ENCODE measurements at regions not wholly inside any gene's neighbourhood (a gene's known extent, or its start where the extent isn't known, plus 50 kb on each side); places are given as distances from the start of the nearest gene placed in this dataset.

DNA sequence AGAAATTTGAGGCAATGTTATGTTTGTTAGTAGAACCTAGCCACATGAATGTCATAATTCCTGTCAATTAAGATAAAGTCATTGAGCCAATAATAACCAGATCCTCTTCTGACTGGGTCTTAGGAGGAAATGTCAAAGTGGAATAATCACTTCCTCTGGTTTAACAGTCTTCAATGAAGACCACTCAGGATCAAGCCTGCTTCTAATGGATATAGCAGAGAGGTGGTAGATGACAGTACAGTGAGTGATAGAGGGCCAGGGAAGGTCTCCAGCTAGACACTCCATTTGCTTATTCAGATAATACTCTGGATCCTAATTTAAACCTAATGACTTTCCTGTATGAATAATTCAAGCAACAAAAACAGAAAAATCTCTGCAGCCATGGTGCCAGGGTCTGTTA, 474.2 kb downstream of the DNAH5 start:
- H3K36me3 Mint-ChIP-seq (ENCODE audit: low read depth), result peaks cover 1% of the 10 kb centered on the region; the same call in 1 of the 3 replicates
- no peak overlapping the region for H3K27ac ChIP-seq (ENCODE audit: low read depth)
- no peaks in the 10 kb centered on the region for H3K27me3 Mint-ChIP-seq (ENCODE audit: insufficient read depth, low read depth, poor library complexity)
- H3K9me2 ChIP-seq (ENCODE audit: insufficient read depth), result peaks cover 10% of the 10 kb centered on the region
- ATAC-seq (no peak), DNase-seq (ENCODE audit: low spot score) (no peak)
- no peaks in the 10 kb centered on the region for H3K79me2 ChIP-seq (replicated peaks; ENCODE audit: insufficient read depth)
- peaks cover 1% of the 10 kb centered on the region; the same call in 2 of the 3 replicates for H3K9me3 Mint-ChIP-seq
- H3K4me2 ChIP-seq, result no peak overlapping the region
- no peaks in the 10 kb centered on the region for H3K36me3 ChIP-seq (ENCODE audit: insufficient read depth)
- no peaks in the 10 kb centered on the region for H3F3A ChIP-seq (replicated peaks; ENCODE audit: low read depth)
- no peak overlapping the region for H3K4me3 ChIP-seq
- H2AFZ ChIP-seq, result no peak overlapping the region
- no peaks in the 10 kb centered on the region for H3K27me3 ChIP-seq (ENCODE audit: insufficient read depth)
- H4K20me1 ChIP-seq (replicated peaks; ENCODE audit: insufficient read depth), result no peaks in the 10 kb centered on the region
- TF ChIP-seq EZH2phosphoT487 (IDR thresholded peaks at IDR 0.05; ENCODE audit: unreplicated experiment) (no peak), STAT1 (IDR thresholded peaks at IDR 0.05; ENCODE audit: unreplicated experiment) (no peak), POLR2AphosphoS5 (IDR thresholded peaks at IDR 0.05; ENCODE audit: low read depth) (no peak), EZH2 (IDR thresholded peaks at IDR 0.05; ENCODE audit: low read depth, unreplicated experiment) (no peak)
- TF ChIP-seq, protein P1, sequence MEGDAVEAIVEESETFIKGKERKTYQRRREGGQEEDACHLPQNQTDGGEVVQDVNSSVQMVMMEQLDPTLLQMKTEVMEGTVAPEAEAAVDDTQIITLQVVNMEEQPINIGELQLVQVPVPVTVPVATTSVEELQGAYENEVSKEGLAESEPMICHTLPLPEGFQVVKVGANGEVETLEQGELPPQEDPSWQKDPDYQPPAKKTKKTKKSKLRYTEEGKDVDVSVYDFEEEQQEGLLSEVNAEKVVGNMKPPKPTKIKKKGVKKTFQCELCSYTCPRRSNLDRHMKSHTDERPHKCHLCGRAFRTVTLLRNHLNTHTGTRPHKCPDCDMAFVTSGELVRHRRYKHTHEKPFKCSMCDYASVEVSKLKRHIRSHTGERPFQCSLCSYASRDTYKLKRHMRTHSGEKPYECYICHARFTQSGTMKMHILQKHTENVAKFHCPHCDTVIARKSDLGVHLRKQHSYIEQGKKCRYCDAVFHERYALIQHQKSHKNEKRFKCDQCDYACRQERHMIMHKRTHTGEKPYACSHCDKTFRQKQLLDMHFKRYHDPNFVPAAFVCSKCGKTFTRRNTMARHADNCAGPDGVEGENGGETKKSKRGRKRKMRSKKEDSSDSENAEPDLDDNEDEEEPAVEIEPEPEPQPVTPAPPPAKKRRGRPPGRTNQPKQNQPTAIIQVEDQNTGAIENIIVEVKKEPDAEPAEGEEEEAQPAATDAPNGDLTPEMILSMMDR (conservative IDR thresholded peaks at IDR 0.05; ENCODE audit: low read depth in 2 of 2), result no peak
- TF ChIP-seq, protein P2, sequence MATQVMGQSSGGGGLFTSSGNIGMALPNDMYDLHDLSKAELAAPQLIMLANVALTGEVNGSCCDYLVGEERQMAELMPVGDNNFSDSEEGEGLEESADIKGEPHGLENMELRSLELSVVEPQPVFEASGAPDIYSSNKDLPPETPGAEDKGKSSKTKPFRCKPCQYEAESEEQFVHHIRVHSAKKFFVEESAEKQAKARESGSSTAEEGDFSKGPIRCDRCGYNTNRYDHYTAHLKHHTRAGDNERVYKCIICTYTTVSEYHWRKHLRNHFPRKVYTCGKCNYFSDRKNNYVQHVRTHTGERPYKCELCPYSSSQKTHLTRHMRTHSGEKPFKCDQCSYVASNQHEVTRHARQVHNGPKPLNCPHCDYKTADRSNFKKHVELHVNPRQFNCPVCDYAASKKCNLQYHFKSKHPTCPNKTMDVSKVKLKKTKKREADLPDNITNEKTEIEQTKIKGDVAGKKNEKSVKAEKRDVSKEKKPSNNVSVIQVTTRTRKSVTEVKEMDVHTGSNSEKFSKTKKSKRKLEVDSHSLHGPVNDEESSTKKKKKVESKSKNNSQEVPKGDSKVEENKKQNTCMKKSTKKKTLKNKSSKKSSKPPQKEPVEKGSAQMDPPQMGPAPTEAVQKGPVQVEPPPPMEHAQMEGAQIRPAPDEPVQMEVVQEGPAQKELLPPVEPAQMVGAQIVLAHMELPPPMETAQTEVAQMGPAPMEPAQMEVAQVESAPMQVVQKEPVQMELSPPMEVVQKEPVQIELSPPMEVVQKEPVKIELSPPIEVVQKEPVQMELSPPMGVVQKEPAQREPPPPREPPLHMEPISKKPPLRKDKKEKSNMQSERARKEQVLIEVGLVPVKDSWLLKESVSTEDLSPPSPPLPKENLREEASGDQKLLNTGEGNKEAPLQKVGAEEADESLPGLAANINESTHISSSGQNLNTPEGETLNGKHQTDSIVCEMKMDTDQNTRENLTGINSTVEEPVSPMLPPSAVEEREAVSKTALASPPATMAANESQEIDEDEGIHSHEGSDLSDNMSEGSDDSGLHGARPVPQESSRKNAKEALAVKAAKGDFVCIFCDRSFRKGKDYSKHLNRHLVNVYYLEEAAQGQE (IDR thresholded peaks at IDR 0.05; ENCODE audit: unreplicated experiment), result no peak
- TF ChIP-seq, protein P3, sequence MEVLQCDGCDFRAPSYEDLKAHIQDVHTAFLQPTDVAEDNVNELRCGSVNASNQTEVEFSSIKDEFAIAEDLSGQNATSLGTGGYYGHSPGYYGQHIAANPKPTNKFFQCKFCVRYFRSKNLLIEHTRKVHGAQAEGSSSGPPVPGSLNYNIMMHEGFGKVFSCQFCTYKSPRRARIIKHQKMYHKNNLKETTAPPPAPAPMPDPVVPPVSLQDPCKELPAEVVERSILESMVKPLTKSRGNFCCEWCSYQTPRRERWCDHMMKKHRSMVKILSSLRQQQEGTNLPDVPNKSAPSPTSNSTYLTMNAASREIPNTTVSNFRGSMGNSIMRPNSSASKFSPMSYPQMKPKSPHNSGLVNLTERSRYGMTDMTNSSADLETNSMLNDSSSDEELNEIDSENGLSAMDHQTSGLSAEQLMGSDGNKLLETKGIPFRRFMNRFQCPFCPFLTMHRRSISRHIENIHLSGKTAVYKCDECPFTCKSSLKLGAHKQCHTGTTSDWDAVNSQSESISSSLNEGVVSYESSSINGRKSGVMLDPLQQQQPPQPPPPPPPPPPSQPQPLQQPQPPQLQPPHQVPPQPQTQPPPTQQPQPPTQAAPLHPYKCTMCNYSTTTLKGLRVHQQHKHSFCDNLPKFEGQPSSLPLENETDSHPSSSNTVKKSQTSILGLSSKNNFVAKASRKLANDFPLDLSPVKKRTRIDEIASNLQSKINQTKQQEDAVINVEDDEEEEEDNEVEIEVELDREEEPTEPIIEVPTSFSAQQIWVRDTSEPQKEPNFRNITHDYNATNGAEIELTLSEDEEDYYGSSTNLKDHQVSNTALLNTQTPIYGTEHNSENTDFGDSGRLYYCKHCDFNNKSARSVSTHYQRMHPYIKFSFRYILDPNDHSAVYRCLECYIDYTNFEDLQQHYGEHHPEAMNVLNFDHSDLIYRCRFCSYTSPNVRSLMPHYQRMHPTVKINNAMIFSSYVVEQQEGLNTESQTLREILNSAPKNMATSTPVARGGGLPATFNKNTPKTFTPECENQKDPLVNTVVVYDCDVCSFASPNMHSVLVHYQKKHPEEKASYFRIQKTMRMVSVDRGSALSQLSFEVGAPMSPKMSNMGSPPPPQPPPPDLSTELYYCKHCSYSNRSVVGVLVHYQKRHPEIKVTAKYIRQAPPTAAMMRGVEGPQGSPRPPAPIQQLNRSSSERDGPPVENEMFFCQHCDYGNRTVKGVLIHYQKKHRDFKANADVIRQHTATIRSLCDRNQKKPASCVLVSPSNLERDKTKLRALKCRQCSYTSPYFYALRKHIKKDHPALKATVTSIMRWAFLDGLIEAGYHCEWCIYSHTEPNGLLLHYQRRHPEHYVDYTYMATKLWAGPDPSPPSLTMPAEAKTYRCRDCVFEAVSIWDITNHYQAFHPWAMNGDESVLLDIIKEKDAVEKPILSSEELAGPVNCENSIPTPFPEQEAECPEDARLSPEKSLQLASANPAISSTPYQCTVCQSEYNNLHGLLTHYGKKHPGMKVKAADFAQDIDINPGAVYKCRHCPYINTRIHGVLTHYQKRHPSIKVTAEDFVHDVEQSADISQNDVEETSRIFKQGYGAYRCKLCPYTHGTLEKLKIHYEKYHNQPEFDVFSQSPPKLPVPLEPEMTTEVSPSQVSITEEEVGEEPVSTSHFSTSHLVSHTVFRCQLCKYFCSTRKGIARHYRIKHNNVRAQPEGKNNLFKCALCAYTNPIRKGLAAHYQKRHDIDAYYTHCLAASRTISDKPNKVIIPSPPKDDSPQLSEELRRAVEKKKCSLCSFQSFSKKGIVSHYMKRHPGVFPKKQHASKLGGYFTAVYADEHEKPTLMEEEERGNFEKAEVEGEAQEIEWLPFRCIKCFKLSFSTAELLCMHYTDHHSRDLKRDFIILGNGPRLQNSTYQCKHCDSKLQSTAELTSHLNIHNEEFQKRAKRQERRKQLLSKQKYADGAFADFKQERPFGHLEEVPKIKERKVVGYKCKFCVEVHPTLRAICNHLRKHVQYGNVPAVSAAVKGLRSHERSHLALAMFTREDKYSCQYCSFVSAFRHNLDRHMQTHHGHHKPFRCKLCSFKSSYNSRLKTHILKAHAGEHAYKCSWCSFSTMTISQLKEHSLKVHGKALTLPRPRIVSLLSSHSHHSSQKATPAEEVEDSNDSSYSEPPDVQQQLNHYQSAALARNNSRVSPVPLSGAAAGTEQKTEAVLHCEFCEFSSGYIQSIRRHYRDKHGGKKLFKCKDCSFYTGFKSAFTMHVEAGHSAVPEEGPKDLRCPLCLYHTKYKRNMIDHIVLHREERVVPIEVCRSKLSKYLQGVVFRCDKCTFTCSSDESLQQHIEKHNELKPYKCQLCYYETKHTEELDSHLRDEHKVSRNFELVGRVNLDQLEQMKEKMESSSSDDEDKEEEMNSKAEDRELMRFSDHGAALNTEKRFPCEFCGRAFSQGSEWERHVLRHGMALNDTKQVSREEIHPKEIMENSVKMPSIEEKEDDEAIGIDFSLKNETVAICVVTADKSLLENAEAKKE (CRISPR knock-in tag; IDR thresholded peaks at IDR 0.05), result no peak
- H3K27ac Mint-ChIP-seq, result no peak overlapping the region
- H3K4me1 Mint-ChIP-seq, result no peaks in the 10 kb centered on the region
- no peaks in the 10 kb centered on the region for H3K4me1 ChIP-seq (ENCODE audit: insufficient read depth)
- H3K4me3 Mint-ChIP-seq, result no peak overlapping the region

All from GM23338 (cell line).